HG03025 (cell line): ENCODE measurements at regions not wholly inside any gene's neighbourhood (a gene's known extent, or its start where the extent isn't known, plus 50 kb on each side); places are given as distances from the start of the nearest gene placed in this dataset.

Experiments used
- ATAC-seq: cut with Tn5 transposase; IDR thresholded peaks from one replicate; pipeline ENCODE4 v1.9.1; 2021; ENCODE audit warnings: mild to moderate bottlenecking, moderate library complexity; ENCODE audit not compliant: unreplicated experiment, low FRiP score

- ATAC-seq: no peak
Observed at GRCh38 chr2:117692001-117692763, 122.3 kb upstream of the DDX18 start.

- no peak for ATAC-seq
Observed at GRCh38 chr2:117693154-117693553, 121.3 kb upstream of the DDX18 start.

- no peak for ATAC-seq
Observed at GRCh38 chr2:117693651-117694050, 120.8 kb upstream of the DDX18 start.

DNA sequence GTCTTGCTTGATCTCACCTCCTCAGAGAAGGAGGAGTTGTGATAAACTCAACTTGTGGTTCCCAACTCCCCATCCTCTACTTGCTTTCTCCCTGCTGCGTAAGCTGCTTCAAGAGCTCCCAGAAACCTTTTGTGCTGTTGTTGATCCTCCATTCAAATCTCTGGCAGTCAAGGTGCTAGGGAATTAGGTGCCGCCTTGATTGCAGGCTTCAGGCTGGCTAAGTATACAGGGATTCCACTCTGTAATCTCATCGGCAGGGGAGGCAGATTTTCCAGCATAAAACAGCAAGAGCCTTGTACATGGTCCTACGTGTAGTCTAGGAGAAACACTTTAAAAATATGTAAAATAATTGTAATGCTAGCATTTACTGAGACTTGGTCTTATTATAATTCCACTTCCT lies 116.2 kb upstream of the DDX18 start:
- no peak for ATAC-seq

- ATAC-seq: no peak
Observed at GRCh38 chr2:117698819-117699218, 115.7 kb upstream of the DDX18 start.

DNA sequence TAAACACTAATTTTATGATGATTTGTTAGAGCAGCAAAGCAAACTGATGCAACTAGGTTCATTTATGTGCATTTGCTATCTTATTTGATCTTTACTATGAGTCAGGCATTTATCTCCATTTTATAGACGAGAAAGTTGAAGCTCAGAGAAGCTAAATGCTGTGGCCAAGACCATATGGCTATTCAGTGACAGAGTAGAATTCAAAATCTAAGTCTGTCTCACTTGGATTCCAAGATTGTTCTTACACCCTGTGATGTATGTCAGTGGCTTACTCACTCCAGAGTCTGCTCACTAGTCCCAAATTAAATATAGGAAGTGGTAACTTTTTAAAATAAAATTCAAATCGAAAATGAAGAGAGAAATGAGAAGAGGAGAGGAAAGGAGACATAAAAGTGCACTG lies 114.0 kb upstream of the DDX18 start:
- ATAC-seq: no peak

DNA sequence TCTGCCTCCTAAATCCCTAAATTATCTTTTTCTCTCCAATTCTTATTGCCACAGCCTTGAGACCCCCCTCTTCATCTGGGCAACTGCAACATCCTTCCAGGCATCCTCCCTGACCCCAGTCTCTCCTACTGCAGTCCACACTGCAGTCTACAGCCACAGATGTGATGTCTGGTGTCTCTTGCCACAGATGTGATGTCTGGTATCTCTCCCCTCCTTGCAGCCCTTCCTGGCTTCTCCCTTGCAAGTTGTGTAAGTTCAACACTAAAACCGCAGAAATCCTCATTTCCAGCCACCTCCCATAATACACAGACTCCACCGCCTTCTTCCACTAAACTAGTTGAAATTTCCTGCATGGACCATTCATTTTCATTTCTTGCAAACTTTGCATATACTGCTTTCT lies 113.1 kb upstream of the DDX18 start:
- no peak for ATAC-seq

DNA sequence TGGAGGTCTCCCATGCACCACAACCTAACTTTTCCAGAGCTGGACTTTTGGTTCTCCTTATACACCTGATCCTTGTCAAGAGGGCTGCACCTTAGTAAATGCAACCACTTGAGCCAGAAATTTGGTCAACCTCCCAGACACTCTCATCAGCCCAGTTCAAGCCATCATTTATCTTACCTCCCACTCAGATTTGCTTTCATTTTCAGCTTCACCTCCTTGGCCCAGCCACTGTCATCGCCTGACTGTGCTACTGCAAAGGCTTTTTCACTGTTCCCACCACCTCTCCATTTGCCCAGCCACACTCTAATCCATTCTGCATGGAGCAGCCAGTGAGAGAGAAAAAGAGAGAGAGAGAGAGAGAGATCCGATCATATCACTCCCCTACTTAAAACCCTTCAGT lies 112.4 kb upstream of the DDX18 start:
- ATAC-seq: peak; percentile 53

- no peak for ATAC-seq
Observed at GRCh38 chr2:117703858-117704257, 110.6 kb upstream of the DDX18 start.

- no peak for ATAC-seq
Observed at GRCh38 chr2:117704818-117705217, 109.7 kb upstream of the DDX18 start.

GRCh38 chr2:117707874-117708273 lies 106.6 kb upstream of the DDX18 start:
- ATAC-seq: no peak

GRCh38 chr2:117712684-117713083 lies 101.8 kb upstream of the DDX18 start:
- no peak for ATAC-seq

GRCh38 chr2:117714110-117714509 lies 100.4 kb upstream of the DDX18 start:
- no peak for ATAC-seq

- no peak for ATAC-seq
Observed at GRCh38 chr2:117714745-117715417, 99.6 kb upstream of the DDX18 start.

DNA sequence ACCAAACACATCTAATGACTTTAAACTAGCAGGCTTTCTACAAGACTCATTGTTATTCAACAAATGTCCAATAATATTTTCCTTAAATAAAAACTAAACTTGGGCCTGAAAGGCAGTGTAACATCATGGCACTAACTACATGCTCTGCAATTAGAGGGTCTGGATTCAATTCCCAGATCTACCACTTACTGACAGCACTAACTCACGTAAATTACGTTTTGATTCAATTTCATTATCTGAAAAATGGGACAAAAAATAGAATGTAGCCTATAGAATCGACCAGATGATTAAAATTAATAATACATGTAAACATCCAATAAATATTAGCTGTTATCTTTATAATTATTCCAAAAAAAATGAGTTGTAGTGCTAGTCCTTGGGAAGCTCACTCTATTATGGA lies 98.0 kb upstream of the DDX18 start:
- no peak for ATAC-seq

GRCh38 chr2:117717072-117717471 lies 97.4 kb upstream of the DDX18 start:
- ATAC-seq: no peak

- ATAC-seq: no peak
Observed at GRCh38 chr2:117718048-117718447, 96.4 kb upstream of the DDX18 start.

GRCh38 chr2:117720765-117721164 lies 93.7 kb upstream of the DDX18 start:
- no peak for ATAC-seq

- no peak for ATAC-seq
Observed at GRCh38 chr2:117723483-117723882, 91.0 kb upstream of the DDX18 start.

DNA sequence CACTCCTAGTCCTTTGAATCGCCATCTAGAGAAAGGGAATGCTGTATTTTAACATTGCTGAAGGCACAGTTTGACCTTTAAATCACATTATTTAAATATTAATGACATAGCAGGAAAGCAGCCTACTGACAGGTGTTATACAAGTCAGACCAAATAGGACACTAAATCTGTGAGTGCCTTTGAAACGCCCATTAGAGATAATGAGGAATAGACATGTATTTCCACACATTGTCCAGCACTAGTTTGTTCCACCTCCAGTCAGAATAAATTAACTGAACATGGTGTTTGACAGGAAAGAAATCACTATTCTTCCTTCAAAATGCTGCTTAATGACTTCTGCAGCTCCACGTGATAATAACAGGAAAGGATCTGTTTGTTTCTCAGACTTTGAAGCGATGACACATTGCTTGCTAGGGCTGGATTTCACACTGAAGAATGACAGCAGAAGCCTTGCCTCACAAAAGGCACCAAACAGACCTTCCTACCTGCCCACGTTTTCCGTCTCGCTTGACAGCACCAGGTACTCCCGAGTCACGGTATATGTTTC lies 90.5 kb upstream of the DDX18 start:
- no peak for ATAC-seq

DNA sequence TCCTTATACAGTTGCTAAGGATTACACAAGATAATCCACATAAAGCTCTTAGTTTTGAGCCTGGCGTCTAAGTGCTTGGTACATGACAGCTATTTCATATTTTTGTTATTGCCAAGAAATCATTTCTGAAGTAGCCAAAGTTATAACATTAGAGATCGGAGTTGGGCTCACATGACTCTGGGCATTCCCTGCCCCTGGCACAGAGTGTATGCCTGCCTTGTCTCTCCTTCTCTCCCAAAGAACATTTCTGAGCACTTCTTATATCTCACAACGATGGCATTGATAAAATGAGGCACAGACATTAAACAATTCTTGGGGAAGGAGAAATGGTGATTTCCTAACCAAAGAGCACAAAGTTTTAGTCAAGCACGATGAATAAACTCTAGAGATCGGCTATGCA lies 87.7 kb upstream of the DDX18 start:
- no peak for ATAC-seq

DNA sequence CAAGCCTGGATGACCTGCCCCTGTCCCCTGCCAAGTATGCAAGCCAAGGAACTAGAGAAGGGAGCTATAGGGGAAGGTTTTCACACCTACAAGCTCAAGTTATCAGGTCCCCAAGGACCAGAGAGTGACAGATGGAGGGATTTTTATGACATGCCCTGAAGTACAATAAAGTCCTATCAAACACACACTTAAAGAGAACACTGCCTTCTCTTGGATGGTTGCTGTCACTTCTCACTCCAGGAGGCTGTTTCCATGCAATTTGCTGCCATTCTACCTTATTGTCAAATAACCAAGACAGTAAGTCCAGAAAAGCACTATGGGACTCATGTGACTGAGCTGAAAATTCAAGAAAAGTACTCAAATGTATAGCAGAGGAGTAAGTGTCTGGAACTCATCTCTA lies 76.6 kb upstream of the DDX18 start:
- ATAC-seq: no peak
